H1 (cell line): ENCODE measurements at regions not wholly inside any gene's neighbourhood (a gene's known extent, or its start where the extent isn't known, plus 50 kb on each side); places are given as distances from the start of the nearest gene placed in this dataset.

Source experiments
- BRCA1 ChIP-seq: IDR thresholded peaks from 2 replicates; pipeline ENCODE4 v1.6.1; 2012; ENCODE audit warnings: low read depth, low read length, improper control_type of control experiment
- EZH2 ChIP-seq: fragments of 200-600 bp; sonication (generic); IDR thresholded peaks from 2 replicates; pipeline ENCODE4 v1.7.1; 2012; ENCODE audit warnings: low read depth, mild to moderate bottlenecking, moderate library complexity, low read length, inconsistent platforms; ENCODE audit not compliant: severe bottlenecking
- KDM5A ChIP-seq: fragments of 200-600 bp; IDR thresholded peaks from 2 replicates; pipeline ENCODE4 v1.7.1; 2012; ENCODE audit warnings: mild to moderate bottlenecking, low read length, inconsistent platforms, mixed read lengths
- POLR2A ChIP-seq, 2 experiments: IDR thresholded peaks; 1 replicate in 1 of 2; 2 replicates in 1 of 2; pipeline ENCODE4 v1.6.1; 2011; ENCODE audit warnings: low read depth in 2 of 2, low read length in 2 of 2, mild to moderate bottlenecking in 2 of 2; ENCODE audit errors: control extremely low read depth in 1 of 2
- POLR2AphosphoS5 ChIP-seq: IDR thresholded peaks from 2 replicates; pipeline ENCODE4 v1.6.1; 2011; ENCODE audit warnings: low read depth, low read length
- SP1 ChIP-seq: IDR thresholded peaks from 2 replicates; pipeline ENCODE4 v1.6.1; 2011; ENCODE audit warnings: low read depth, low read length
- SP2 ChIP-seq: IDR thresholded peaks from 2 replicates; pipeline ENCODE4 v1.6.1; 2012; ENCODE audit warnings: mild to moderate bottlenecking, low read length, inconsistent platforms
- TAF1 ChIP-seq: IDR thresholded peaks from 2 replicates; pipeline ENCODE4 v1.6.1; 2011; ENCODE audit warnings: mild to moderate bottlenecking, low read depth, low read length
- TF ChIP-seq, protein P1 (sequence below), 3 experiments: IDR thresholded peaks; 1 replicate in 2 of 3; 2 replicates in 1 of 3; pipeline versions ENCODE4 v1.5.1 to v1.6.1; 2011; ENCODE audit warnings: low read length in 3 of 3, mild to moderate bottlenecking in 3 of 3, inconsistent platforms in 2 of 3, low read depth in 1 of 3, moderate library complexity in 1 of 3; ENCODE audit not compliant: insufficient read depth in 1 of 3; ENCODE audit errors: control extremely low read depth in 1 of 3
- TF ChIP-seq, protein P2 (sequence below): IDR thresholded peaks from 2 replicates; pipeline ENCODE4 v1.6.1; 2012; ENCODE audit warnings: low read length, inconsistent platforms

DNA sequence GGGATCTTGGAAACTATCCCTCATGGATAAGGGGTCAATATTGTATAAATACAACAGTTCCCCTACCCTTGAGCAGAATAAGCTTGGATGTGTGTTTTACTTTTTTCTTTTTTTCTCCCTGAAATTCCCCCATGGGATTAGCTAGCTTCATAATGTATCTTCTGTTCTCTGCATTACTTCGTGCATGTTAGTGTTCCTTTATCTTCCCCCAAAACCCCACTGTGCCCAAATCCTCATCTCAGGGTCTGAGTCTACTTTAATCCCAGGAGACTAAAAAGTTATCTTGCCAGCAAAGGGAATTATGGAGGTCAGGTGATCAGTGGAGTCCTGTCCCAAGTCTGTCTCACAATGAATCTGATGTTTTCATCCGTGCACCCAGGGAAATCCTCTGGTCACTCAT, 217.5 kb upstream of the CNTNAP4 start:
- TF ChIP-seq, protein P1, sequence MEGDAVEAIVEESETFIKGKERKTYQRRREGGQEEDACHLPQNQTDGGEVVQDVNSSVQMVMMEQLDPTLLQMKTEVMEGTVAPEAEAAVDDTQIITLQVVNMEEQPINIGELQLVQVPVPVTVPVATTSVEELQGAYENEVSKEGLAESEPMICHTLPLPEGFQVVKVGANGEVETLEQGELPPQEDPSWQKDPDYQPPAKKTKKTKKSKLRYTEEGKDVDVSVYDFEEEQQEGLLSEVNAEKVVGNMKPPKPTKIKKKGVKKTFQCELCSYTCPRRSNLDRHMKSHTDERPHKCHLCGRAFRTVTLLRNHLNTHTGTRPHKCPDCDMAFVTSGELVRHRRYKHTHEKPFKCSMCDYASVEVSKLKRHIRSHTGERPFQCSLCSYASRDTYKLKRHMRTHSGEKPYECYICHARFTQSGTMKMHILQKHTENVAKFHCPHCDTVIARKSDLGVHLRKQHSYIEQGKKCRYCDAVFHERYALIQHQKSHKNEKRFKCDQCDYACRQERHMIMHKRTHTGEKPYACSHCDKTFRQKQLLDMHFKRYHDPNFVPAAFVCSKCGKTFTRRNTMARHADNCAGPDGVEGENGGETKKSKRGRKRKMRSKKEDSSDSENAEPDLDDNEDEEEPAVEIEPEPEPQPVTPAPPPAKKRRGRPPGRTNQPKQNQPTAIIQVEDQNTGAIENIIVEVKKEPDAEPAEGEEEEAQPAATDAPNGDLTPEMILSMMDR (IDR thresholded peaks at IDR 0.05; ENCODE audit: control extremely low read depth in 1 of 3, insufficient read depth in 1 of 3, low read depth in 1 of 3, low read length in 3 of 3), result no peak
- TF ChIP-seq POLR2AphosphoS5 (no peak), SP1 (no peak), TAF1 (no peak), EZH2 (no peak), BRCA1 (no peak), KDM5A (no peak), POLR2A (IDR thresholded peaks at IDR 0.05; ENCODE audit: control extremely low read depth in 1 of 2, low read depth in 2 of 2, low read length in 2 of 2) (no peak), SP2 (no peak)
- TF ChIP-seq, protein P2, sequence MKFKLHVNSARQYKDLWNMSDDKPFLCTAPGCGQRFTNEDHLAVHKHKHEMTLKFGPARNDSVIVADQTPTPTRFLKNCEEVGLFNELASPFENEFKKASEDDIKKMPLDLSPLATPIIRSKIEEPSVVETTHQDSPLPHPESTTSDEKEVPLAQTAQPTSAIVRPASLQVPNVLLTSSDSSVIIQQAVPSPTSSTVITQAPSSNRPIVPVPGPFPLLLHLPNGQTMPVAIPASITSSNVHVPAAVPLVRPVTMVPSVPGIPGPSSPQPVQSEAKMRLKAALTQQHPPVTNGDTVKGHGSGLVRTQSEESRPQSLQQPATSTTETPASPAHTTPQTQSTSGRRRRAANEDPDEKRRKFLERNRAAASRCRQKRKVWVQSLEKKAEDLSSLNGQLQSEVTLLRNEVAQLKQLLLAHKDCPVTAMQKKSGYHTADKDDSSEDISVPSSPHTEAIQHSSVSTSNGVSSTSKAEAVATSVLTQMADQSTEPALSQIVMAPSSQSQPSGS, result no peak
